PC-3 (cell line): ENCODE measurements at regions not wholly inside any gene's neighbourhood (a gene's known extent, or its start where the extent isn't known, plus 50 kb on each side); places are given as distances from the start of the nearest gene placed in this dataset.

Experiments used
- ATAC-seq: fragments of 200-7000 bp; cut with Tn5 transposase; 2 replicates; pipeline ENCODE4 v1.9.1; 2020; ENCODE audit warnings: mild to moderate bottlenecking, moderate library complexity
- BruUV-seq: library from RNA; stranded (reverse); fragments of 400-500 nt; replicated peaks from 2 replicates; lab custom pipeline; 2021; lab: Mats Ljungman, UMichigan
- CTCF ChIA-PET: fragments of 300-600 bp; sonication (Branson Sonifier 250); formaldehyde crosslinking; loops from one replicate; lab custom pipeline; 2022; ENCODE audit warnings: antibody characterized with exemption; lab: Charles Lee
- POLR2A ChIA-PET: fragments of 300-600 bp; sonication (Branson Sonifier 250); formaldehyde crosslinking; loops from one replicate; lab custom pipeline; 2022; ENCODE audit warnings: antibody characterized with exemption; ENCODE audit not compliant: unreplicated experiment; lab: Charles Lee
- DNase-seq: peaks from one replicate; pipeline ENCODE4 v3.0.0-alpha.2; 2015
- H2AFZ ChIP-seq: fragments of 300-600 bp; sonication (generic); 2 replicates; pipeline ENCODE4 v1.6.0; 2016; ENCODE audit warnings: antibody characterized with exemption, low read length
- H3F3A ChIP-seq: fragments of 300-600 bp; sonication (generic); one replicate; pipeline ENCODE4 v1.6.0; 2017; ENCODE audit warnings: antibody characterized with exemption, low read length, control low read depth, mild to moderate bottlenecking; ENCODE audit not compliant: unreplicated experiment
- H3K27ac ChIP-seq: fragments of 300-600 bp; sonication (generic); 2 replicates; pipeline ENCODE4 v1.5.1; 2016; ENCODE audit warnings: mild to moderate bottlenecking, low read length
- H3K27me3 ChIP-seq: fragments of 300-600 bp; sonication (generic); 2 replicates; pipeline ENCODE4 v1.6.1; 2016; ENCODE audit warnings: low read length, mixed read lengths
- H3K36me3 ChIP-seq: fragments of 300-600 bp; sonication (generic); 2 replicates; pipeline ENCODE4 v1.6.1; 2016; ENCODE audit warnings: low read depth, mixed run types, low read length, mixed read lengths
- H3K4me1 ChIP-seq: fragments of 300-600 bp; sonication (generic); 2 replicates; pipeline ENCODE4 v1.5.1; 2016; ENCODE audit warnings: low read length; ENCODE audit not compliant: insufficient read depth
- H3K4me2 ChIP-seq: fragments of 300-600 bp; sonication (generic); 2 replicates; pipeline ENCODE4 v1.6.0; 2016; ENCODE audit warnings: low read length
- H3K4me3 ChIP-seq: fragments of 300-600 bp; sonication (generic); 2 replicates; pipeline ENCODE4 v1.5.1; 2016; ENCODE audit warnings: mild to moderate bottlenecking, low read length, mixed read lengths
- H3K79me2 ChIP-seq: fragments of 300-600 bp; sonication (generic); 2 replicates; pipeline ENCODE4 v1.6.1; 2017; ENCODE audit warnings: low read length, mixed read lengths
- H3K9ac ChIP-seq: fragments of 300-600 bp; sonication (generic); 2 replicates; pipeline ENCODE4 v1.6.0; 2016; ENCODE audit warnings: mild to moderate bottlenecking, low read length
- H3K9me2 ChIP-seq: fragments of 300-600 bp; sonication (generic); replicated peaks from 2 replicates; pipeline ENCODE4 v1.6.1; 2016; ENCODE audit warnings: mixed run types, low read length, mixed read lengths
- H3K9me3 ChIP-seq: fragments of 300-600 bp; sonication (generic); 2 replicates; pipeline ENCODE4 v1.6.1; 2016; ENCODE audit warnings: low read length, mixed read lengths
- H4K20me1 ChIP-seq: fragments of 300-600 bp; sonication (generic); 2 replicates; pipeline ENCODE4 v1.6.1; 2016; ENCODE audit warnings: low read length, mixed read lengths
- CTCF ChIP-seq: fragments of 300-600 bp; sonication (generic); conservative IDR thresholded peaks from 2 replicates; pipeline ENCODE4 v1.5.1; 2017; ENCODE audit warnings: antibody characterized with exemption, low read depth, mild to moderate bottlenecking, low read length
- EZH2 ChIP-seq: fragments of 300-600 bp; sonication (generic); IDR thresholded peaks from one replicate; pipeline ENCODE4 v1.6.1; 2017; ENCODE audit warnings: antibody characterized with exemption, mild to moderate bottlenecking, low read length; ENCODE audit not compliant: unreplicated experiment
- EZH2phosphoT487 ChIP-seq: fragments of 300-600 bp; sonication (generic); IDR thresholded peaks from 2 replicates; pipeline ENCODE4 v1.6.1; 2018; ENCODE audit warnings: mild to moderate bottlenecking, antibody characterized with exemption, low read length, borderline replicate concordance
- intact Hi-C: fragments of 100-400 bp; cut with micrococcal nuclease; formaldehyde crosslinking; loops from 2 replicates; pipeline ENCODE4 v1.9.0; 2023

GRCh38 chr1:59176471-59176870, 120.4 kb upstream of the FGGY start:
- intact Hi-C loops, result no loop called here
- DNase-seq, result no peak
- no peaks in the 10 kb centered on the region for H3K36me3 ChIP-seq
- ChIA-PET POLR2A (no interaction called here), CTCF (no interaction called here)
- TF ChIP-seq EZH2phosphoT487 (no peak), CTCF (no peak)
- peaks cover 18% of the 10 kb centered on the region for H3K4me1 ChIP-seq
- H3K4me3 ChIP-seq, result no peak overlapping the region
- no TSS peak for BruUV-seq
- no peaks in the 10 kb centered on the region for H4K20me1 ChIP-seq
- no peak overlapping the region for H2AFZ ChIP-seq
- H3K27me3 ChIP-seq, result no peaks in the 10 kb centered on the region
- H3K9me3 ChIP-seq, result no peaks in the 10 kb centered on the region
- H3K27ac ChIP-seq, result no peak overlapping the region
- no peak overlapping the region for H3K4me2 ChIP-seq
- no peaks in the 10 kb centered on the region; the same call in 1 of the 2 replicates for H3K9me2 ChIP-seq
- no peaks in the 10 kb centered on the region for H3F3A ChIP-seq
- H3K79me2 ChIP-seq, result no peaks in the 10 kb centered on the region
- ATAC-seq, result no peak
- H3K9ac ChIP-seq, result no peak overlapping the region

- no peak overlapping the region for H3K27ac ChIP-seq
- peaks cover 12% of the 10 kb centered on the region for H3K4me1 ChIP-seq
- TF ChIP-seq EZH2 (no peak), CTCF (no peak), EZH2phosphoT487 (no peak)
- H3K9me2 ChIP-seq, result no peaks in the 10 kb centered on the region; the same call in 1 of the 2 replicates
- no peaks in the 10 kb centered on the region for H3K27me3 ChIP-seq
- DNase-seq (no peak), ATAC-seq (no peak)
- no peak overlapping the region for H3K9ac ChIP-seq
- ChIA-PET POLR2A (no interaction called here), CTCF (no interaction called here)
- H3K4me2 ChIP-seq, result no peak overlapping the region
- intact Hi-C loops, result no loop called here
- no peak overlapping the region for H2AFZ ChIP-seq
- H3K79me2 ChIP-seq, result no peaks in the 10 kb centered on the region
- no peak overlapping the region for H3K4me3 ChIP-seq
- H3K36me3 ChIP-seq, result no peaks in the 10 kb centered on the region
- no TSS peak for BruUV-seq
- H4K20me1 ChIP-seq, result no peaks in the 10 kb centered on the region
- no peaks in the 10 kb centered on the region for H3F3A ChIP-seq
- H3K9me3 ChIP-seq, result no peaks in the 10 kb centered on the region
These were observed 119.1 kb upstream of the FGGY start for GRCh38 chr1:59177756-59178155.

- H3K36me3 ChIP-seq, result no peaks in the 10 kb centered on the region
- intact Hi-C loops, result no loop called here
- ATAC-seq (no peak), DNase-seq (no peak)
- no peak overlapping the region for H3K4me3 ChIP-seq
- H4K20me1 ChIP-seq, result no peaks in the 10 kb centered on the region
- H2AFZ ChIP-seq, result no peak overlapping the region
- H3K9me2 ChIP-seq, result no peaks in the 10 kb centered on the region; the same call in 1 of the 2 replicates
- H3K79me2 ChIP-seq, result no peaks in the 10 kb centered on the region
- ChIA-PET POLR2A (no interaction called here), CTCF (no interaction called here)
- TF ChIP-seq CTCF (no peak), EZH2 (no peak), EZH2phosphoT487 (no peak)
- H3K27ac ChIP-seq, result no peak overlapping the region
- no peak overlapping the region for H3K9ac ChIP-seq
- no peaks in the 10 kb centered on the region for H3F3A ChIP-seq
- no peaks in the 10 kb centered on the region for H3K27me3 ChIP-seq
- H3K4me2 ChIP-seq, result no peak overlapping the region
- H3K9me3 ChIP-seq, result no peaks in the 10 kb centered on the region
- no TSS peak for BruUV-seq
- H3K4me1 ChIP-seq, result peaks cover 8% of the 10 kb centered on the region
These were observed 118.3 kb upstream of the FGGY start for GRCh38 chr1:59178339-59179187.
